Osteocyte (in vitro differentiated cells): ENCODE measurements at regions not wholly inside any gene's neighbourhood (a gene's known extent, or its start where the extent isn't known, plus 50 kb on each side); places are given as distances from the start of the nearest gene placed in this dataset.

ENCODE experiments used
- DNase-seq: peaks from one replicate; pipeline ENCODE4 v3.0.0; 2021; ENCODE audit warnings: mixed read lengths; ENCODE audit not compliant: unreplicated experiment; ENCODE audit errors: extremely low spot score
- H3K27ac Mint-ChIP-seq: one replicate; pipeline ENCODE4 v1.8.0; 2021; ENCODE audit warnings: mild to moderate bottlenecking, mixed read lengths; ENCODE audit not compliant: unreplicated experiment
- H3K27me3 Mint-ChIP-seq: one replicate; pipeline ENCODE4 v1.8.0; 2021; ENCODE audit warnings: mixed read lengths; ENCODE audit not compliant: unreplicated experiment
- H3K36me3 Mint-ChIP-seq: one replicate; pipeline ENCODE4 v1.8.0; 2021; ENCODE audit warnings: mixed read lengths; ENCODE audit not compliant: unreplicated experiment
- H3K4me1 Mint-ChIP-seq: one replicate; pipeline ENCODE4 v1.8.0; 2021; ENCODE audit warnings: mixed read lengths; ENCODE audit not compliant: unreplicated experiment
- H3K4me3 Mint-ChIP-seq: one replicate; pipeline ENCODE4 v1.8.0; 2021; ENCODE audit warnings: mild to moderate bottlenecking, moderate library complexity, mixed read lengths; ENCODE audit not compliant: unreplicated experiment
- H3K9me3 Mint-ChIP-seq: one replicate; pipeline ENCODE4 v1.8.0; 2021; ENCODE audit warnings: mixed read lengths; ENCODE audit not compliant: unreplicated experiment
- TF ChIP-seq, protein P1 (sequence below): fragments of 200-600 bp; sonication (generic); IDR thresholded peaks from 2 replicates; pipeline ENCODE4 v1.5.0; 2021; ENCODE audit warnings: antibody characterized with exemption, mild to moderate bottlenecking, moderate library complexity

GRCh38 chr7:131224996-131225395, 102.7 kb upstream of the MKLN1 start:
- no peak overlapping the region for H3K27ac Mint-ChIP-seq

GRCh38 chr7:131225619-131226513, 101.8 kb upstream of the MKLN1 start:
- Mint-ChIP-seq H3K9me3 (peaks cover 6% of the 10 kb centered on the region), H3K27ac (peak overlapping the region; percentile 83), H3K36me3 (no peaks in the 10 kb centered on the region), H3K27me3 (no peaks in the 10 kb centered on the region), H3K4me1 (peaks cover 8% of the 10 kb centered on the region), H3K4me3 (no peak overlapping the region)
- TF ChIP-seq, protein P1, sequence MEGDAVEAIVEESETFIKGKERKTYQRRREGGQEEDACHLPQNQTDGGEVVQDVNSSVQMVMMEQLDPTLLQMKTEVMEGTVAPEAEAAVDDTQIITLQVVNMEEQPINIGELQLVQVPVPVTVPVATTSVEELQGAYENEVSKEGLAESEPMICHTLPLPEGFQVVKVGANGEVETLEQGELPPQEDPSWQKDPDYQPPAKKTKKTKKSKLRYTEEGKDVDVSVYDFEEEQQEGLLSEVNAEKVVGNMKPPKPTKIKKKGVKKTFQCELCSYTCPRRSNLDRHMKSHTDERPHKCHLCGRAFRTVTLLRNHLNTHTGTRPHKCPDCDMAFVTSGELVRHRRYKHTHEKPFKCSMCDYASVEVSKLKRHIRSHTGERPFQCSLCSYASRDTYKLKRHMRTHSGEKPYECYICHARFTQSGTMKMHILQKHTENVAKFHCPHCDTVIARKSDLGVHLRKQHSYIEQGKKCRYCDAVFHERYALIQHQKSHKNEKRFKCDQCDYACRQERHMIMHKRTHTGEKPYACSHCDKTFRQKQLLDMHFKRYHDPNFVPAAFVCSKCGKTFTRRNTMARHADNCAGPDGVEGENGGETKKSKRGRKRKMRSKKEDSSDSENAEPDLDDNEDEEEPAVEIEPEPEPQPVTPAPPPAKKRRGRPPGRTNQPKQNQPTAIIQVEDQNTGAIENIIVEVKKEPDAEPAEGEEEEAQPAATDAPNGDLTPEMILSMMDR = no peak
- no peak for DNase-seq

More at GRCh38 chr7:131224996-131225395, 102.7 kb upstream of the MKLN1 start:
- Mint-ChIP-seq H3K27me3 (peaks cover 6% of the 10 kb centered on the region), H3K9me3 (peaks cover 6% of the 10 kb centered on the region), H3K36me3 (no peaks in the 10 kb centered on the region), H3K4me1 (peaks cover 8% of the 10 kb centered on the region), H3K4me3 (no peak overlapping the region)
- DNase-seq = no peak
- TF ChIP-seq, protein P1 = no peak

GRCh38 chr7:131226514-131226865, 101.2 kb upstream of the MKLN1 start:
- TF ChIP-seq, protein P1 = no peak
- Mint-ChIP-seq H3K36me3 (no peaks in the 10 kb centered on the region), H3K27me3 (no peaks in the 10 kb centered on the region), H3K27ac (peak overlapping the region; percentile 83), H3K4me1 (peaks cover 14% of the 10 kb centered on the region), H3K9me3 (peaks cover 6% of the 10 kb centered on the region), H3K4me3 (no peak overlapping the region)
- DNase-seq = no peak

DNA sequence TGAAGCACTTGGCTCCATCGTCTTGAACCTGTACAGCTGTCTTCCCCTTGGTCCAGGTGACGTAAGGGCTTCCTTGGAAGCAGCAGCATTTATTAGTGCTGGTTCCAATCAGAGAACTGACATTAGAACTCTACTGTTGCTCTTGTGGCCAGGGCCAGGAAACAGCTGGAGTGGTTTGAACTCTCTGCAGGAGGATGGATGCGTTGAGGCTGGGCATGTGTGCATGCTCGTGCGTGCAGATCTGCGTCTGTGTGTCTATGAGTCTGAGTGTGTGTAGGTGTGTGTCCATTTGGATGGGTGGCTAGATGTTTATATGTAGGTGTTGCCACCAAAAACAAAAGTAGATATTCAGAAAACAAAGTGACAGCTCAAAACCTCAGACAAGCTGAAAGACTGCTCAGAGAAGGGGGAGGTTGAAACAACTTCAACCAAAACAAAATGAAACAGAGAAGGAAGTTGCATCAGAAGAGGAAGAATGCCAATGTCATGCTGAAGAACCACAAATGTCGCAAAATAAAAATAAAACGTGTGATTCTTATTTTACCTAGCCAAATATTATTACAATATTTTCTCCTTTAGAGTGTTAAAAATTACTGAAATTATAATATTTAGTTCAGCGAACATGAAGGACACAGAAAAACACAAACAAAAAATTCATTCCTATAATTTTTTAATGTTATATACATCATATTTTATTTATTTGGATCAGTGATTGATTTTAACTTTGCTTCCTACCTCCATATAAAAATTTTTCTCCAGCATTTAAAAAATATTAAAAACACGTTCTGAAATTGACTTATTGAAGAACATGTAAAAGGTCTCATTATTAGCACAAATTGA, 96.1 kb upstream of the MKLN1 start:
- TF ChIP-seq, protein P1 = no peak
- H3K4me1 Mint-ChIP-seq = peaks cover 35% of the 10 kb centered on the region
- peak overlapping the region; percentile 76 for H3K27ac Mint-ChIP-seq
- H3K9me3 Mint-ChIP-seq = peaks cover 6% of the 10 kb centered on the region
- no peak for DNase-seq
- H3K36me3 Mint-ChIP-seq = no peaks in the 10 kb centered on the region
- no peaks in the 10 kb centered on the region for H3K27me3 Mint-ChIP-seq
- H3K4me3 Mint-ChIP-seq = no peak overlapping the region

DNA sequence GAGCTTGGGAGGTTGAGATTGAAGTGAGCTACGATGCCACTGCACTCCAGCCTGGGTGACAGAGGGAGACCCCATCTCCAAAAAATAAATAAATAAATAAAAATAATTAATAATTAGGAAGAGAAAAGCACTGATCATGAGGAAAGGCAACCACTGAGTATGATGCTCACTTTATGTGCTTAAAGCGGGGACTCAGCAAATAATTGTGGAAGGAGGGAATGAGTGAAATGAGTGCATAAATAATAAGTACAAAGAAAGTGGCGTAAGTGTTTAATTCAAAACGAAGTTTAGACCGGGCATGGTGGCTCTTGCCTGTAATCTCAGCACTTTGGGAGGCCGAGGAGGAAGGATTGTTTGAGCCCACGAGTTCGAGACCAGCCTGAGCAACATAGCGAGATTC, 94.9 kb upstream of the MKLN1 start:
- Mint-ChIP-seq H3K27ac (no peak overlapping the region), H3K4me1 (peaks cover 35% of the 10 kb centered on the region), H3K9me3 (no peaks in the 10 kb centered on the region), H3K36me3 (no peaks in the 10 kb centered on the region), H3K4me3 (no peak overlapping the region), H3K27me3 (no peaks in the 10 kb centered on the region)
- no peak for DNase-seq
- TF ChIP-seq, protein P1 = no peak
